Endothelial cell (in vitro differentiated cells): ENCODE measurements at regions not wholly inside any gene's neighbourhood (a gene's known extent, or its start where the extent isn't known, plus 50 kb on each side); places are given as distances from the start of the nearest gene placed in this dataset.

ENCODE experiments used
- DNase-seq: peaks from one replicate; pipeline ENCODE4 v3.0.0; 2021; ENCODE audit warnings: low spot score
- H3K27ac Mint-ChIP-seq: one replicate; pipeline ENCODE4 v1.8.0; 2021; ENCODE audit warnings: mixed read lengths, inconsistent platforms; ENCODE audit not compliant: unreplicated experiment
- H3K27me3 Mint-ChIP-seq: one replicate; pipeline ENCODE4 v1.8.0; 2021; ENCODE audit warnings: mild to moderate bottlenecking, moderate library complexity, mixed read lengths, inconsistent platforms; ENCODE audit not compliant: unreplicated experiment
- H3K36me3 Mint-ChIP-seq: one replicate; pipeline ENCODE4 v1.8.0; 2021; ENCODE audit warnings: mild to moderate bottlenecking, low read depth, mixed read lengths, inconsistent platforms; ENCODE audit not compliant: unreplicated experiment
- H3K4me1 Mint-ChIP-seq: one replicate; pipeline ENCODE4 v1.8.0; 2021; ENCODE audit warnings: mild to moderate bottlenecking, mixed read lengths, inconsistent platforms; ENCODE audit not compliant: unreplicated experiment
- H3K4me3 Mint-ChIP-seq: one replicate; pipeline ENCODE4 v1.8.0; 2021; ENCODE audit warnings: mild to moderate bottlenecking, mixed read lengths, inconsistent platforms; ENCODE audit not compliant: unreplicated experiment
- H3K9me3 Mint-ChIP-seq: one replicate; pipeline ENCODE4 v1.8.0; 2021; ENCODE audit warnings: mixed read lengths, inconsistent platforms; ENCODE audit not compliant: unreplicated experiment
- CTCF ChIP-seq: fragments of 200-600 bp; sonication (generic); IDR thresholded peaks from one replicate; pipeline ENCODE4 v1.5.0; 2021; ENCODE audit warnings: antibody characterized with exemption; ENCODE audit not compliant: unreplicated experiment

GRCh38 chr2:81589406-81589805 is 1284.9 kb upstream of the LRRTM1 start:
- H3K9me3 Mint-ChIP-seq: no peaks in the 10 kb centered on the region
- H3K27ac Mint-ChIP-seq: no peak overlapping the region
- TF ChIP-seq CTCF: no peak
- H3K36me3 Mint-ChIP-seq: no peaks in the 10 kb centered on the region
- H3K27me3 Mint-ChIP-seq: no peaks in the 10 kb centered on the region
- H3K4me3 Mint-ChIP-seq: no peak overlapping the region
- DNase-seq: no peak
- no peaks in the 10 kb centered on the region for H3K4me1 Mint-ChIP-seq

GRCh38 chr2:81583311-81584108 is 1279.0 kb upstream of the LRRTM1 start:
- H3K27me3 Mint-ChIP-seq: peaks cover 2% of the 10 kb centered on the region
- no peaks in the 10 kb centered on the region for H3K9me3 Mint-ChIP-seq
- no peak overlapping the region for H3K27ac Mint-ChIP-seq
- no peak for TF ChIP-seq CTCF
- no peak overlapping the region for H3K4me3 Mint-ChIP-seq
- DNase-seq: no peak
- no peaks in the 10 kb centered on the region for H3K36me3 Mint-ChIP-seq
- no peaks in the 10 kb centered on the region for H3K4me1 Mint-ChIP-seq

GRCh38 chr2:81576713-81577112 is 1272.2 kb upstream of the LRRTM1 start:
- H3K27ac Mint-ChIP-seq: no peak overlapping the region
- no peak overlapping the region for H3K4me3 Mint-ChIP-seq
- no peak for TF ChIP-seq CTCF
- H3K36me3 Mint-ChIP-seq: no peaks in the 10 kb centered on the region
- H3K9me3 Mint-ChIP-seq: no peaks in the 10 kb centered on the region
- H3K4me1 Mint-ChIP-seq: no peaks in the 10 kb centered on the region
- no peaks in the 10 kb centered on the region for H3K27me3 Mint-ChIP-seq
- no peak for DNase-seq

- H3K27ac Mint-ChIP-seq: no peak overlapping the region
These were observed 1246.6 kb upstream of the LRRTM1 start for GRCh38 chr2:81551040-81551634.

More at GRCh38 chr2:81551040-81551634, 1246.6 kb upstream of the LRRTM1 start:
- H3K9me3 Mint-ChIP-seq: no peaks in the 10 kb centered on the region
- no peak for TF ChIP-seq CTCF
- H3K36me3 Mint-ChIP-seq: no peaks in the 10 kb centered on the region
- no peak overlapping the region for H3K4me3 Mint-ChIP-seq
- no peaks in the 10 kb centered on the region for H3K27me3 Mint-ChIP-seq
- no peaks in the 10 kb centered on the region for H3K4me1 Mint-ChIP-seq
- DNase-seq: no peak
